ENCODE measurements at regions not wholly inside any gene's neighbourhood (a gene's known extent, or its start where the extent isn't known, plus 50 kb on each side); places are given as distances from the start of the nearest gene placed in this dataset.
"Not testable (repeated sequence)": the region's sequence is repeated elsewhere in the genome, so short reads cannot be mapped to it uniquely, and the experiment has no call there.

- not testable (repeated sequence) for DNase-seq (ENCODE audit: insufficient read length, low spot score); FAIRE-seq
Observed at GRCh38 chr1:148222399-148223159, 70.5 kb upstream of the NBPF11 start.

- not testable (repeated sequence) for FAIRE-seq; DNase-seq (ENCODE audit: insufficient read length, low spot score)
Observed at GRCh38 chr1:148221593-148221992, 69.5 kb upstream of the NBPF11 start.

- not testable (repeated sequence) for DNase-seq (ENCODE audit: insufficient read length, low spot score); FAIRE-seq
Observed at GRCh38 chr1:148219229-148219628, 67.1 kb upstream of the NBPF11 start.

- not testable (repeated sequence) for FAIRE-seq; DNase-seq (ENCODE audit: insufficient read length, low spot score)
Observed at GRCh38 chr1:148211191-148211590, 59.1 kb upstream of the NBPF11 start.

GRCh38 chr1:148210624-148211023 lies 58.5 kb upstream of the NBPF11 start:
- FAIRE-seq; DNase-seq (ENCODE audit: insufficient read length, low spot score): not testable (repeated sequence)

GRCh38 chr1:148210166-148210565 lies 58.1 kb upstream of the NBPF11 start:
- FAIRE-seq; DNase-seq (ENCODE audit: insufficient read length, low spot score): not testable (repeated sequence)

GRCh38 chr1:148202013-148202412 lies 49.9 kb upstream of the NBPF11 start:
- DNase-seq (ENCODE audit: insufficient read length, low spot score); FAIRE-seq: not testable (repeated sequence)

All from D721Med (cell line).